Spleen (tissue), 7 donors: ENCODE measurements at regions not wholly inside any gene's neighbourhood (a gene's known extent, or its start where the extent isn't known, plus 50 kb on each side); places are given as distances from the start of the nearest gene placed in this dataset.

Experiments used
- CTCF ChIP-seq, 11 experiments: fragments of 200-600 bp in 7 of 11; fragments of 450-650 bp in 4 of 11; sonication (generic) in 4 of 11; IDR thresholded peaks in 8 of 11; conservative IDR thresholded peaks in 3 of 11; 1 replicate in 7 of 11; 2 replicates in 4 of 11; pipeline versions ENCODE4 v1.4.0 to v1.8.0; 2016 to 2021; ENCODE audit warnings: antibody characterized with exemption in 11 of 11, inconsistent platforms in 4 of 11, mild to moderate bottlenecking in 1 of 11
- POLR2A ChIP-seq, 3 donors: fragments of 450-650 bp; IDR thresholded peaks; one replicate each; pipeline ENCODE4 v1.5.1; 2017; ENCODE audit warnings: antibody characterized with exemption in 3 of 3, mild to moderate bottlenecking in 1 of 3
- POLR2AphosphoS5 ChIP-seq, 3 donors: sonication (generic); formaldehyde crosslinking; IDR thresholded peaks; one replicate each; pipeline ENCODE4 v1.5.1; 2017; ENCODE audit warnings: antibody characterized with exemption in 3 of 3
- donor health status: DM: no; HTN: no; CAD: no; lungs with moderate emphysema.
- donor health status: DM: no; HTN: no; CAD: no.
- donor health status: DM: no; HTN: no; CAD: no.

GRCh38 chr18:28522236-28522635, 345.3 kb upstream of the CDH2 start:
- TF ChIP-seq POLR2AphosphoS5 (IDR thresholded peaks at IDR 0.05) (no peak), CTCF (IDR thresholded peaks at IDR 0.05 in 8 of 11, conservative IDR thresholded peaks at IDR 0.05 in 3 of 11) (no peak), POLR2A (IDR thresholded peaks at IDR 0.05) (no peak)
